GM20431 (cell line): ENCODE measurements at regions not wholly inside any gene's neighbourhood (a gene's known extent, or its start where the extent isn't known, plus 50 kb on each side); places are given as distances from the start of the nearest gene placed in this dataset.

Experiments used
- in situ Hi-C: fragments of 300-500 bp; cut with MseI, MboI; formaldehyde crosslinking; loops from one replicate; pipeline ENCODE4 v1.15.0; 2020; ENCODE audit warnings: low sequenced_read_pairs; ENCODE audit not compliant: unreplicated experiment

- in situ Hi-C loops: no loop called here
These were observed 177.6 kb downstream of the SNAPC1 start for GRCh38 chr14:61939776-61940175.

- in situ Hi-C loops: no loop called here
These were observed 178.6 kb downstream of the SNAPC1 start for GRCh38 chr14:61940666-61941420.

- in situ Hi-C loops: no loop called here
These were observed 179.4 kb downstream of the SNAPC1 start for GRCh38 chr14:61941421-61942150.

GRCh38 chr14:61948376-61948775 lies 186.2 kb downstream of the SNAPC1 start:
- in situ Hi-C loops: no loop called here

- in situ Hi-C loops: no loop called here
These were observed 188.1 kb downstream of the SNAPC1 start for GRCh38 chr14:61950340-61950739.

DNA sequence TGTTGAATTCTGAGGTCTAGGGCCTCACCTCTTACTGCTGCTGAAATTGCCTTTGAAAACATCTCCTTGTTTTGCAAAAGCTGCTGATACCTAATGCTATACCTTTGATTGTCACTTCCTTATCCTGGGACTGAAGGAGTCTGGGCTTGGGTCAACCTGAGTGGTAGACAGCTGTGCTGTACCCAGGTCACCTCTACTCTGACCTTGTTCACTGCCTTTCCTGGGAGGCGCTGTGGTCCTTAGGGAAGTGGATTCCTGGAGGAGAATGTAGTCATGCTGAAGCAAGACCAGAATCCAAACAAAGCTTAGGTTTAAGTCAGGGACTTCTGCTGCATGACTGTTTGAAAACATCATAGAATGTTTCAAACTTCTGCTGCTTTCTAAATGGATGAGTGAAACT lies 191.4 kb downstream of the SNAPC1 start:
- in situ Hi-C loops: no loop called here

GRCh38 chr14:61954306-61954705 lies 192.1 kb downstream of the SNAPC1 start:
- in situ Hi-C loops: no loop called here

DNA sequence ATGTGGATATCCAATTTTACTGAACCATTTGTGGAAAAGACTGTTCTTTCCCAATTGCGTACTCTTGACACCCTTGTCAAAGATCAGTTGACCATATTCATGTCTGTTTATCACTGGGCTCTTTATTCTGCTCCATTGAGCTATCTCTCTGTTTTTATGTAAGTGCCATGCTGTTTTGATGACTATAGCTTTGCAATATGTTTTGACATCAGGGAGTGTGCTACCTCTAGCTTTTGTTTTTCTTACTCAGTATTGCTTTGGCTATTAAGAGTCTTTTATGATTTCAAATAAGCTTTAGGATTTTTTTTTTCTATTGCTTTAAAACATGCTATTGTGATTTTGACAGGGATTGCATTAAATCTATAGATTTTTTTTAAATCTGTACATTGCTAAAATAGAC lies 194.3 kb downstream of the SNAPC1 start:
- in situ Hi-C loops: no loop called here

DNA sequence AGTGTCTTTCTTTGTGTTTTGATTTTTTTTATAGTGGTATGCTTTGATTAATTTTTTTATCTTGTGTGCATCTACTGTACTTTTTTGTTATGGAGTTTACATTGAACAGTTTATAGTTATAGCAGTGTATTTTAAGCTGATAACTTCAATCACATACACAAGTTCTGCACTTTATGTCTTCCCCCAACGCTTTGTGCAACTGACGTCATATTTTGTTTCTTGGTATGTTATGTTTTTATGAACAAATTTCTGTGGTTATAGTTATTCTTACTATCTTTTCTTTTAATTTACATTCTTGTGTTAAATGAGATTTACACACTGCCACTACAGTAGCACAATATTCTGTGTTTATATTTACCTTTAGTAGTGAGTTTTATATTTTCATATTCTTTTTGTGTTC lies 197.1 kb downstream of the SNAPC1 start:
- in situ Hi-C loops: no loop called here

DNA sequence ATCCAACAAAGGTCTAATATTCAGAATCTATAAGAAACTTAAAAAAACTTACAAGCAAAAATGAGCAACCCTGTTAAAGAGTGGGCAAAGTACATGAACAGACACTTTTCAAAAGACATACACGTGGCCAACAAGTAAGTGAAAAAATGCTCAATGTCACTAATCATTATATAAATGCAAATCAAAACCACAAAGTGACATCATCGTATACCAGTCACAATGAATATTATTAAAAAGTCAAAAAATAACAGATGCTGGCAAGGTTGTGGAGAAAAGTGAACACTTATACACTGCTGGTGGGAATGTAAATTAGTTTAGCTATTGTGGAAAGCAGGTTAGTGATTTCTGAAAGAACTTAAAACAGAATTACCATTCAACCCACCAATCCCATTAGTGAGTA lies 199.1 kb downstream of the SNAPC1 start:
- in situ Hi-C loops: no loop called here

GRCh38 chr14:61963926-61964325 lies 201.7 kb downstream of the SNAPC1 start:
- in situ Hi-C loops: no loop called here

- in situ Hi-C loops: no loop called here
These were observed 203.0 kb downstream of the SNAPC1 start for GRCh38 chr14:61965030-61965745.

DNA sequence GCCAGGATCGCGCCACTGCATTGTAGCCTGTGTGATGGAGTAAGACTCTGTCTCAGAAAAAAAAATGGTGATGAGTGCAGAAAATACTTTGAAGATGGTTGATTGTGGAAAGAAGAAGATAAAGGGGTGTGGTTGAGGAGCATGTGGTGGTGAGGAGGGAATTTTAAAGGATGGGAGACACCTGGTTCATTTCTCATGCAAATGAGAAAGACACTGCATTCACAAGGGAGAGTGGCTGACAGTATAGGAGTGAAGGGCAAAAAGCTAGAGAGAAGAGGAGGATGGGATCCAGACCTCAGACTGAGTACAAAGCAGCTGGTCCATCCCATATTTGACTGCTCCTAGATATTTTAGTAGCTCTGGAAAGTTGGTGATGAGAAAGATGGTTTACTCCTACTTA lies 206.0 kb downstream of the SNAPC1 start:
- in situ Hi-C loops: no loop called here

DNA sequence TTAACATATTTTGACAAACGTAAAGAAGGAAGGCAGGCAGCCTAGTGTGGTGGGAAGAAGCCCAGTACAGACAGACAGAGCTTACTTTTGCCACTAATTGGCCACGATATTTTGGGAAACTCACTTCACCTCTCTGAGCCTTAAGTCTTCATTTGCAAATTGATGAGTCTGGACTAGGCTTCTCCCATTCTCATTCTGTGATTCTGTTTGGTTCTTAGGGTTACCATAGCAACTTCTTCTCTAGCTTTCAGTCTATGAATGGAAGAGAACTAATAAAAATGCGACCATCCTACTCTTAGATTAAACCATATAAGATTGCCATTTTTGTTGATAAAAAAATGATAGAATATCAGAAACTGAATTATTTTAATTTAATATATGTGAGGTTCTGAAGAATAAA lies 210.5 kb downstream of the SNAPC1 start:
- in situ Hi-C loops: no loop called here

- in situ Hi-C loops: no loop called here
These were observed 211.8 kb downstream of the SNAPC1 start for GRCh38 chr14:61973981-61974380.

GRCh38 chr14:61977217-61977616 lies 215.0 kb downstream of the SNAPC1 start:
- in situ Hi-C loops: no loop called here

DNA sequence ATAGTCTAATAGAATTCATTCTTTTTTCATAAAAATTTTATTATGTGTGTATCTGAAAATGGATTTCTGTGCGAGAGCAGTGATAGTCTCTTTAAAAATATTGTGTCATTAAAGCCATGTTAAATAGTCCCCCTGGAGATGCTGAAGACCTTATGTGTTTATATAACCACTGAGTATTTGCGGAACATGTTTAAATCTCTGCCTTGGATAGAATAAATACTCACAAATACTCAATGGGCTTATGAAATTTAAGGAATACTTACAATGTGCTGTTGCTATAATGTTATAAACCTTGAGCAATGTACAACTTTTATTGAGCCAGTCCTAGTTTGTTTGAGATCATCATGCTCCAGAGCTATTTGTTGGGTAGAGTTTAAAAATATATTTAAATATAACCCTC lies 226.0 kb downstream of the SNAPC1 start:
- in situ Hi-C loops: no loop called here

DNA sequence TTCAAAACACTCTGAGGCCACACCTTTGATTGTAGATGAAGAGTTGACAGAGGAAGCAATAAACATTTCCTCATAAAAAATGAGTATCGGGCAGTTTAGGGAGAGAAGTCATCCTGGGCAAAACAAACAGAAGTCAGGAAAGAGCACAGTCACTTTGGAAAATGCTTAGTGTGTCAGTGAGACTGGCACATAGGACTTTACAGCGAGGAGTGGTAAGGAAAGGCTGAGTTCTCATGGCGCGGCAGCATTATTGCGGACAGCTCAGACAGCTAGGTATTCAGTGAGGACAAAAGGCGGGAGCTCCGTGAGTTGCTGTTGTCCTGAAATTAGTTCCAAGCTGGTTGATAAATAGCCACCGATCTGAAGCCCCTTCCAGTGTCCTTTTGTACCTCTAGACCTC lies 229.9 kb downstream of the SNAPC1 start:
- in situ Hi-C loops: no loop called here

DNA sequence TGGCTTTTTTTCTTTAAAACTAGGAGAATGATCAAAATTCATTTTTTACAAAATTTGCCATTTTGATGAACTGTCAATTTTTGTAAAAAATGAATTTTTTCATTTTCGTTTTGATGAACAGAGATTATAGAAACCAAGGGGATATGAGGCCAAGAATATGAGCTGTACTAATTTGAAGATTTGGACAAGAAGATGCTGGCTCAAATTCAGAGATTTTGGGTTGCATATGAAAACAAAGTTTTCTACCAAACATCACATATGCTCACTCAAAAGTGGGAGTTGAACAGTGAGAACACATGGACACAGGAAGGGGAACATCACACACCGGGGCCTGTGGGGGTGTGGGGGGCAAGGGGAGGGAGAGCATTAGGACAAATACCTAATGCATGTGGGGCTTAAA lies 230.7 kb downstream of the SNAPC1 start:
- in situ Hi-C loops: no loop called here

- in situ Hi-C loops: no loop called here
These were observed 232.4 kb downstream of the SNAPC1 start for GRCh38 chr14:61994589-61994988.

- in situ Hi-C loops: no loop called here
These were observed 234.5 kb downstream of the SNAPC1 start for GRCh38 chr14:61996753-61997152.
